ENCODE measurements at regions not wholly inside any gene's neighbourhood (a gene's known extent, or its start where the extent isn't known, plus 50 kb on each side); places are given as distances from the start of the nearest gene placed in this dataset.
A peak's percentile ranks its signal among the peaks of the same experiment; 100 is the strongest.

- no peak for TF ChIP-seq ZNF658 (tag by site-specific recombination; IDR thresholded peaks at IDR 0.05)
- no peak for TF ChIP-seq ZNF843 (tag by site-specific recombination; IDR thresholded peaks at IDR 0.05)
- no peak for TF ChIP-seq PATZ1 (tag by site-specific recombination; IDR thresholded peaks at IDR 0.05)
- no peak for TF ChIP-seq BCL11A (tag by site-specific recombination; IDR thresholded peaks at IDR 0.05; ENCODE audit: low read depth)
Observed at GRCh38 chr22:49352361-49353169, 475.1 kb downstream of the BRD1 start (continued).

- no peak overlapping the region for H3K4me3 ChIP-seq (ENCODE audit: low read depth, low read length)
- TF ChIP-seq ZNF416 (tag by site-specific recombination; IDR thresholded peaks at IDR 0.05) (no peak), ZNF433 (tag by site-specific recombination; IDR thresholded peaks at IDR 0.05; ENCODE audit: low read depth) (no peak), ZNF621 (tag by site-specific recombination; IDR thresholded peaks at IDR 0.05) (no peak), ZNF677 (tag by site-specific recombination; IDR thresholded peaks at IDR 0.05) (no peak), ZSCAN23 (tag by site-specific recombination; IDR thresholded peaks at IDR 0.05) (no peak)
- POLR2A ChIA-PET, result no interaction called here
Observed at GRCh38 chr22:49351761-49352227, 475.9 kb downstream of the BRD1 start.

GRCh38 chr22:49350441-49351121, 477.1 kb downstream of the BRD1 start:
- TF ChIP-seq CTCF (tag by site-specific recombination; IDR thresholded peaks at IDR 0.05), result 0 out of 2 replicates have a peak, but pooled peaks have one; percentile 27
- TF ChIP-seq ZNF140 (tag by site-specific recombination; IDR thresholded peaks at IDR 0.05), result no peak
- no peaks in the 10 kb centered on the region for H3K4me1 ChIP-seq (ENCODE audit: control insufficient read depth, insufficient read depth, low read length)
- CTCF ChIA-PET, result no interaction called here
- H3K4me3 ChIP-seq (ENCODE audit: low read depth, low read length), result no peak overlapping the region
- no peaks in the 10 kb centered on the region for H3K9me3 ChIP-seq (ENCODE audit: control insufficient read depth, insufficient read depth, low read depth, low read length)
- H3K27ac ChIP-seq (ENCODE audit: extremely low read depth, low read depth, low read length), result no peak overlapping the region
- POLR2A ChIA-PET, result no interaction called here
- H3K36me3 ChIP-seq (ENCODE audit: control insufficient read depth in 2 of 2, insufficient read depth in 1 of 2, low read length in 2 of 2), result no peaks in the 10 kb centered on the region

More at GRCh38 chr22:49351761-49352227, 475.9 kb downstream of the BRD1 start:
- no peak overlapping the region for H3K27ac ChIP-seq (ENCODE audit: extremely low read depth, low read depth, low read length)
- CTCF ChIA-PET, result no interaction called here
- H3K36me3 ChIP-seq (ENCODE audit: control insufficient read depth in 2 of 2, insufficient read depth in 1 of 2, low read length in 2 of 2), result no peaks in the 10 kb centered on the region
- no peaks in the 10 kb centered on the region for H3K9me3 ChIP-seq (ENCODE audit: control insufficient read depth, insufficient read depth, low read depth, low read length)
- no peaks in the 10 kb centered on the region for H3K4me1 ChIP-seq (ENCODE audit: control insufficient read depth, insufficient read depth, low read length)

GRCh38 chr22:49349841-49350381, 477.8 kb downstream of the BRD1 start:
- POLR2A ChIA-PET, result no interaction called here
- Histone ChIP-seq H3K4me3 (ENCODE audit: low read depth, low read length) (no peak overlapping the region), H3K9me3 (ENCODE audit: control insufficient read depth, insufficient read depth, low read depth, low read length) (no peaks in the 10 kb centered on the region), H3K27ac (ENCODE audit: extremely low read depth, low read depth, low read length) (no peak overlapping the region), H3K36me3 (ENCODE audit: control insufficient read depth in 2 of 2, insufficient read depth in 1 of 2, low read length in 2 of 2) (no peaks in the 10 kb centered on the region), H3K4me1 (ENCODE audit: control insufficient read depth, insufficient read depth, low read length) (no peaks in the 10 kb centered on the region)
- TF ChIP-seq ZNF670 (tag by site-specific recombination; IDR thresholded peaks at IDR 0.05; ENCODE audit: low read depth) (no peak), ZNF391 (tag by site-specific recombination; IDR thresholded peaks at IDR 0.05; ENCODE audit: borderline replicate concordance, low read depth) (no peak), HIC1 (tag by site-specific recombination; IDR thresholded peaks at IDR 0.05) (no peak), REPIN1 (tag by site-specific recombination; IDR thresholded peaks at IDR 0.05; ENCODE audit: low read depth) (no peak)
- CTCF ChIA-PET, result no interaction called here
